ENCODE measurements at regions not wholly inside any gene's neighbourhood (a gene's known extent, or its start where the extent isn't known, plus 50 kb on each side); places are given as distances from the start of the nearest gene placed in this dataset.

- no peak for TF ChIP-seq POLR2AphosphoS5 (IDR thresholded peaks at IDR 0.05)
- TF ChIP-seq MXI1 (conservative IDR thresholded peaks at IDR 0.05; ENCODE audit: poor library complexity, severe bottlenecking): no peak
- no peak for TF ChIP-seq EZH2 (IDR thresholded peaks at IDR 0.05; ENCODE audit: borderline replicate concordance, insufficient read depth, low read length, poor library complexity, severe bottlenecking)
- no peak for TF ChIP-seq CTCF (IDR thresholded peaks at IDR 0.05; ENCODE audit: poor library complexity, severe bottlenecking)
- TF ChIP-seq REST (IDR thresholded peaks at IDR 0.05; ENCODE audit: borderline replicate concordance): no peak
Observed at GRCh38 chr11:129286813-129287212, 88.8 kb upstream of the BARX2 start.

All from neural cell (in vitro differentiated cells).